ENCODE measurements at regions not wholly inside any gene's neighbourhood (a gene's known extent, or its start where the extent isn't known, plus 50 kb on each side); places are given as distances from the start of the nearest gene placed in this dataset.
A peak's percentile ranks its signal among the peaks of the same experiment; 100 is the strongest.

DNA sequence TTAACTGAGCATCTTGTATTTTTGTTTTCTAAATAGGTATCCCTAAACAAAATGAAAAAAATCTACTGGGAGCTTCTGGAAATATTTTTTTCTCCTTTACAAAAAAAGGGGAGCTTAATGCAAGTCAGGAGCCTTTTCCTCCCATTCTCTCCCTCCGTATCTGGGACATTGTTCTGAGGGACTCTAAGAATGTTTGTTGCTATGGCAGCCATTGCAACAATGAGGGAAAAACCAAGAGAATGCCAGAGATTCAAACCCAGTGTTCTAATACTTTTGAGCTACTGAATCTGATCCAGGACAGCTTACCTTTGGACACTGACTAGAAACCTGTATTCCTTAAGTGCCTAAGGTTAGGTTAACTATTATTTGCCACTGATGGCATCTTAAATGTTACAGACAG is 485.7 kb upstream of the HS3ST1 start:
- ATAC-seq = peak in 4 of 8 donors; percentile 57 to 82 (median 60)
- Histone ChIP-seq H3K4me1 (peaks cover 0 to 12% (median 0%) of the 10 kb centered on the region in 9 donors), H3K4me3 (no peak overlapping the region), H3K27ac (no peak overlapping the region), H3K36me3 (no peaks in the 10 kb centered on the region), H3K27me3 (no peaks in the 10 kb centered on the region), H3K9me3 (peaks cover 0 to 9% (median 0%) of the 10 kb centered on the region in 11 donors)
- WGBS, 2 donors = 30 to 43% methylated on average over 1 of the region's 1 CpG
- no peak for TF ChIP-seq CTCF (IDR thresholded peaks at IDR 0.05)
- DNase-seq = peak in 1 of 2 donors; percentile 42
- intact Hi-C loops (cut with DNase I) = no loop called here

- no peak overlapping the region for H3K4me3 ChIP-seq
- TF ChIP-seq CTCF (IDR thresholded peaks at IDR 0.05) = no peak
Measured at GRCh38 chr4:11912886-11913285, 484.2 kb upstream of the HS3ST1 start.

GRCh38 chr4:11910812-11911211 is 482.1 kb upstream of the HS3ST1 start:
- 67 to 71% methylated on average over 3 of the region's 3 CpGs for WGBS, 2 donors
- no peak overlapping the region for H3K4me3 ChIP-seq
- no peak for TF ChIP-seq CTCF (IDR thresholded peaks at IDR 0.05)
- no peak for ATAC-seq
- no peaks in the 10 kb centered on the region for H3K36me3 ChIP-seq
- DNase-seq = no peak
- no peak overlapping the region for H3K27ac ChIP-seq
- H3K27me3 ChIP-seq = no peaks in the 10 kb centered on the region
- intact Hi-C loops (cut with DNase I) = no loop called here
- H3K4me1 ChIP-seq = peaks cover 0 to 12% (median 0%) of the 10 kb centered on the region in 9 donors
- H3K9me3 ChIP-seq = no peaks in the 10 kb centered on the region

More at GRCh38 chr4:11912886-11913285, 484.2 kb upstream of the HS3ST1 start:
- no peaks in the 10 kb centered on the region for H3K36me3 ChIP-seq
- no peak overlapping the region for H3K27ac ChIP-seq
- peaks cover 0 to 4% (median 0%) of the 10 kb centered on the region in 11 donors for H3K9me3 ChIP-seq
- H3K4me1 ChIP-seq = peaks cover 0 to 12% (median 0%) of the 10 kb centered on the region in 9 donors
- H3K27me3 ChIP-seq = no peaks in the 10 kb centered on the region
- ATAC-seq (no peak), DNase-seq (no peak)
- intact Hi-C loops (cut with DNase I) = no loop called here

DNA sequence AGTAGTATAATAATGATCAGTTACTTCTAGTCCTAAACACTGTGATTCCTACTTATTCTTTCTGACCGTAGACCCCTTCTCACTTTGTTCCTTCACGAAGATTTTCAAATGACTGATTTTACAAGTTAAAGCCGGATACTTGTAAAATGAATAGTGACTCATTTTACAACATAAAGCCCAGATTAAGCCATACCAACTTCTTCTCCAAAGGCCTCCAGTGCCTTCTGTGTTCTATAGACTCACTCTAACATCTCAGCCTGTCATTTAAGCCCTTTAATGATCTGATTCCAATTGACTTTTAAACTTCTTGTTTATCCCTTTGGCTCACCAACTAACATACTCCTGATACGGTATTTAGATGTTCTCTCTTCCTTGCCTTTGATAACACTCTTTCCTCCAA is 480.0 kb upstream of the HS3ST1 start:
- H3K27ac ChIP-seq = no peak overlapping the region
- intact Hi-C loops (cut with DNase I) = no loop called here
- no peaks in the 10 kb centered on the region for H3K9me3 ChIP-seq
- peaks cover 4 to 21% (median 15%) of the 10 kb centered on the region in 9 donors for H3K4me1 ChIP-seq
- no peak for ATAC-seq
- H3K27me3 ChIP-seq = no peaks in the 10 kb centered on the region
- H3K36me3 ChIP-seq = no peaks in the 10 kb centered on the region
- no peak for TF ChIP-seq CTCF (IDR thresholded peaks at IDR 0.05)
- 55 to 86% methylated on average over 4 of the region's 4 CpGs for WGBS, 2 donors
- no peak overlapping the region for H3K4me3 ChIP-seq
- DNase-seq = no peak
